Osteocyte (in vitro differentiated cells): ENCODE measurements at regions not wholly inside any gene's neighbourhood (a gene's known extent, or its start where the extent isn't known, plus 50 kb on each side); places are given as distances from the start of the nearest gene placed in this dataset.
A peak's percentile ranks its signal among the peaks of the same experiment; 100 is the strongest.
"Not testable (repeated sequence)": the region's sequence is repeated elsewhere in the genome, so short reads cannot be mapped to it uniquely, and the experiment has no call there.

Experiments used
- DNase-seq: peaks from one replicate; pipeline ENCODE4 v3.0.0; 2021; ENCODE audit warnings: mixed read lengths; ENCODE audit not compliant: unreplicated experiment; ENCODE audit errors: extremely low spot score
- H3K27ac Mint-ChIP-seq: one replicate; pipeline ENCODE4 v1.8.0; 2021; ENCODE audit warnings: mild to moderate bottlenecking, mixed read lengths; ENCODE audit not compliant: unreplicated experiment
- H3K27me3 Mint-ChIP-seq: one replicate; pipeline ENCODE4 v1.8.0; 2021; ENCODE audit warnings: mixed read lengths; ENCODE audit not compliant: unreplicated experiment
- H3K36me3 Mint-ChIP-seq: one replicate; pipeline ENCODE4 v1.8.0; 2021; ENCODE audit warnings: mixed read lengths; ENCODE audit not compliant: unreplicated experiment
- H3K4me1 Mint-ChIP-seq: one replicate; pipeline ENCODE4 v1.8.0; 2021; ENCODE audit warnings: mixed read lengths; ENCODE audit not compliant: unreplicated experiment
- H3K4me3 Mint-ChIP-seq: one replicate; pipeline ENCODE4 v1.8.0; 2021; ENCODE audit warnings: mild to moderate bottlenecking, moderate library complexity, mixed read lengths; ENCODE audit not compliant: unreplicated experiment
- H3K9me3 Mint-ChIP-seq: one replicate; pipeline ENCODE4 v1.8.0; 2021; ENCODE audit warnings: mixed read lengths; ENCODE audit not compliant: unreplicated experiment
- TF ChIP-seq, protein P1 (sequence below): fragments of 200-600 bp; sonication (generic); IDR thresholded peaks from 2 replicates; pipeline ENCODE4 v1.5.0; 2021; ENCODE audit warnings: antibody characterized with exemption, mild to moderate bottlenecking, moderate library complexity

- H3K4me1 Mint-ChIP-seq: no peaks in the 10 kb centered on the region
- no peak overlapping the region for H3K4me3 Mint-ChIP-seq
- no peaks in the 10 kb centered on the region for H3K9me3 Mint-ChIP-seq
- H3K27ac Mint-ChIP-seq: no peak overlapping the region
- DNase-seq: no peak
- H3K27me3 Mint-ChIP-seq: peaks cover 21% of the 10 kb centered on the region
- H3K36me3 Mint-ChIP-seq: no peaks in the 10 kb centered on the region
- TF ChIP-seq, protein P1, sequence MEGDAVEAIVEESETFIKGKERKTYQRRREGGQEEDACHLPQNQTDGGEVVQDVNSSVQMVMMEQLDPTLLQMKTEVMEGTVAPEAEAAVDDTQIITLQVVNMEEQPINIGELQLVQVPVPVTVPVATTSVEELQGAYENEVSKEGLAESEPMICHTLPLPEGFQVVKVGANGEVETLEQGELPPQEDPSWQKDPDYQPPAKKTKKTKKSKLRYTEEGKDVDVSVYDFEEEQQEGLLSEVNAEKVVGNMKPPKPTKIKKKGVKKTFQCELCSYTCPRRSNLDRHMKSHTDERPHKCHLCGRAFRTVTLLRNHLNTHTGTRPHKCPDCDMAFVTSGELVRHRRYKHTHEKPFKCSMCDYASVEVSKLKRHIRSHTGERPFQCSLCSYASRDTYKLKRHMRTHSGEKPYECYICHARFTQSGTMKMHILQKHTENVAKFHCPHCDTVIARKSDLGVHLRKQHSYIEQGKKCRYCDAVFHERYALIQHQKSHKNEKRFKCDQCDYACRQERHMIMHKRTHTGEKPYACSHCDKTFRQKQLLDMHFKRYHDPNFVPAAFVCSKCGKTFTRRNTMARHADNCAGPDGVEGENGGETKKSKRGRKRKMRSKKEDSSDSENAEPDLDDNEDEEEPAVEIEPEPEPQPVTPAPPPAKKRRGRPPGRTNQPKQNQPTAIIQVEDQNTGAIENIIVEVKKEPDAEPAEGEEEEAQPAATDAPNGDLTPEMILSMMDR: no peak
Measured at GRCh38 chr4:75321484-75321883, 192.7 kb downstream of the RCHY1 start.

GRCh38 chr4:75317641-75318040 is 196.6 kb downstream of the RCHY1 start:
- not testable (repeated sequence) for H3K27me3 Mint-ChIP-seq, H3K4me1 Mint-ChIP-seq, H3K36me3 Mint-ChIP-seq, H3K27ac Mint-ChIP-seq, H3K4me3 Mint-ChIP-seq, H3K9me3 Mint-ChIP-seq, DNase-seq

DNA sequence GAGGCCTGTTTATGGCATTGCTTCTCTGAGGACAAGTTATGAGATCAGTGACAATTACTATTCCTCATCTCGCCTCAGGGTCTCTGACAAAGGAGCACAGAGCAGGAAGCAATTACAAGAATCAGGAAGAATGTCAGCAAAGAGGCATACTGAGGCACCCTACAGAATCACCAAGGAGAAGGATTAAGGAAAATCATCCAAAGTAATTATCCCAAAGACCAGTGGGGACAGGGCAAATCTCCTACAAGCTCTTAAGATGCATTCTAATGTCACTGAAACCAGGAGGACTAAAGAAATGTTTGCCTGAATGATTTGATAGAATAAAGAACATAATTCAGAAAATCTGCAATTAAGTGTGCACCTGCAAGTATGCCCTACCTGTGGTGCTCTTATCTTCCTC is 206.2 kb downstream of the RCHY1 start:
- DNase-seq: no peak
- H3K9me3 Mint-ChIP-seq: peaks cover 8% of the 10 kb centered on the region
- H3K27me3 Mint-ChIP-seq: peaks cover 5% of the 10 kb centered on the region
- TF ChIP-seq, protein P1: no peak
- no peaks in the 10 kb centered on the region for H3K36me3 Mint-ChIP-seq
- no peaks in the 10 kb centered on the region for H3K4me1 Mint-ChIP-seq
- no peak overlapping the region for H3K4me3 Mint-ChIP-seq
- no peak overlapping the region for H3K27ac Mint-ChIP-seq

GRCh38 chr4:75306506-75306905 is 207.7 kb downstream of the RCHY1 start:
- no peaks in the 10 kb centered on the region for H3K4me1 Mint-ChIP-seq
- H3K27ac Mint-ChIP-seq: no peak overlapping the region
- no peak overlapping the region for H3K4me3 Mint-ChIP-seq
- TF ChIP-seq, protein P1: no peak
- no peaks in the 10 kb centered on the region for H3K36me3 Mint-ChIP-seq
- H3K27me3 Mint-ChIP-seq: peaks cover 5% of the 10 kb centered on the region
- no peak for DNase-seq
- H3K9me3 Mint-ChIP-seq: peaks cover 8% of the 10 kb centered on the region

DNA sequence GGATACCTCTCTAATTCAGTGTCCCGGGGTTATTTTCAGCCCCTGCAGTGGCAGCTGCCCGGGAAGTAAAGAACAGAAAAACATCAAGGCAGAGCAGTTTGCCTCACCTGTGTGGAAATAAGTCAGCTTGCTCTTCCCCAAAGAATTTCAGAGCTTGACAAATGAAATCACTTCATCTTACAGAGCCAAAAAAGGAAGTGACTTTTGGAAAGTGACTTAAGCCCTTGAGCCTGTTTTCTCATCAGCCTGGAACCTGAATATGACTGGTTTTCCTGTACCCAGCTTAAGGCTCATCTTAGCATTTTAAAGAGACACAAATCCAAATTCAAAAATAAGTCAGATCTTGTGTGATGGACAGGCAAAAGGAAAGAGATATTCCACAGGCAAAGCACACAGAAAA is 211.6 kb downstream of the RCHY1 start:
- Mint-ChIP-seq H3K36me3 (no peaks in the 10 kb centered on the region), H3K27ac (no peak overlapping the region), H3K4me1 (no peaks in the 10 kb centered on the region), H3K4me3 (no peak overlapping the region), H3K27me3 (peaks cover 5% of the 10 kb centered on the region), H3K9me3 (peaks cover 11% of the 10 kb centered on the region)
- TF ChIP-seq, protein P1: no peak
- DNase-seq: no peak

DNA sequence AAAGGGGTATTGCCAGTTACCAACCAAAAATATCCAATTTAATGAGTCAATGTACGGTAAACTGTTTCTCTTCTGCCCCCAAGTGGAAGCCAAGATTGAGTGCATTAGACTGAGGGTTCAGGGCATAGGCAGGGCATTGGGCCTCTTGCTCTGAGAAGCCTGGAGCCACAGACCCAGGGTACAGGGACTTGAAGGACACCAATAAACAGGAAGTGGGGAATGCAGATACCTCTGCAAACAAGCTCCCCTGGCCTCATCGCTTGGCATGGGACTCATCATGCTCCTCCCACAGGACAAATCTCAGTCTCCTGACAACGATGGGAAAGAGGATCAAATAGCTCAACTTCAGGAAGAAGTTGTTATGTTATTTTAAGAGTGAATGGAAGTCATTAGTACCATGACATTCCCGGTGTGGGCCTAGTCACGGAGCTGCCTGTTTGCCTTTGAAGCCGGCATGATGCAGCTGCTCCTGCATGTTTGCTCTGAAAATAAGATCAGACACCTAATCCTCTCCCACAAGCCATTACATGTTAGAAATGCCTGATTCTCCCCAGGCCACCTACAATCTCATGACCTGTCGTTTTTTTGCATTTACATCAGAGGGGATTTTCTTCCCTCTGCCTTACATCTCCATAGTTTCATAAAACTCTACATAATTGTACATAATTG is 224.2 kb downstream of the RCHY1 start:
- H3K9me3 Mint-ChIP-seq: no peaks in the 10 kb centered on the region
- no peak for DNase-seq
- H3K4me1 Mint-ChIP-seq: no peaks in the 10 kb centered on the region
- no peak overlapping the region for H3K27ac Mint-ChIP-seq
- H3K27me3 Mint-ChIP-seq: peaks cover 3% of the 10 kb centered on the region
- no peak overlapping the region for H3K4me3 Mint-ChIP-seq
- TF ChIP-seq, protein P1: peak; percentile 33
- no peaks in the 10 kb centered on the region for H3K36me3 Mint-ChIP-seq
